IPS-20b (cell line): ENCODE measurements at regions not wholly inside any gene's neighbourhood (a gene's known extent, or its start where the extent isn't known, plus 50 kb on each side); places are given as distances from the start of the nearest gene placed in this dataset.
"Not testable (repeated sequence)": the region's sequence is repeated elsewhere in the genome, so short reads cannot be mapped to it uniquely, and the experiment has no call there.

Experiments used
- H3K27ac ChIP-seq: one replicate; pipeline ENCODE4 v1.5.1; 2013; ENCODE audit warnings: low read length
- H3K27me3 ChIP-seq: 2 replicates; pipeline ENCODE4 v1.6.1; 2013; ENCODE audit warnings: mild to moderate bottlenecking, low read length, inconsistent platforms; ENCODE audit not compliant: insufficient read depth
- H3K36me3 ChIP-seq: 2 replicates; pipeline ENCODE4 v1.6.1; 2013; ENCODE audit warnings: low read depth, mild to moderate bottlenecking, inconsistent platforms, low read length, moderate library complexity; ENCODE audit not compliant: insufficient read depth
- H3K4me1 ChIP-seq: 2 replicates; pipeline ENCODE4 v1.6.1; 2013; ENCODE audit warnings: mild to moderate bottlenecking, control low read depth, inconsistent platforms, low read length, moderate library complexity; ENCODE audit not compliant: insufficient read depth
- H3K4me3 ChIP-seq: 2 replicates; pipeline ENCODE4 v1.5.1; 2013; ENCODE audit warnings: mild to moderate bottlenecking, low read length, inconsistent platforms
- H3K9ac ChIP-seq: 2 replicates; pipeline ENCODE4 v1.6.1; 2013; ENCODE audit warnings: low read depth, mild to moderate bottlenecking, inconsistent platforms, low read length, moderate library complexity
- H3K9me3 ChIP-seq: 2 replicates; pipeline ENCODE4 v1.6.1; 2013; ENCODE audit warnings: mild to moderate bottlenecking, low read depth, low read length, inconsistent platforms; ENCODE audit not compliant: insufficient read depth

GRCh38 chr1:78250201-78250600 is 204.4 kb downstream of the GIPC2 start:
- Histone ChIP-seq H3K9ac (no peak overlapping the region), H3K4me3 (no peak overlapping the region), H3K9me3 (no peaks in the 10 kb centered on the region), H3K27me3 (peaks cover 89% of the 10 kb centered on the region), H3K36me3 (no peaks in the 10 kb centered on the region), H3K27ac (no peak overlapping the region), H3K4me1 (no peaks in the 10 kb centered on the region)

DNA sequence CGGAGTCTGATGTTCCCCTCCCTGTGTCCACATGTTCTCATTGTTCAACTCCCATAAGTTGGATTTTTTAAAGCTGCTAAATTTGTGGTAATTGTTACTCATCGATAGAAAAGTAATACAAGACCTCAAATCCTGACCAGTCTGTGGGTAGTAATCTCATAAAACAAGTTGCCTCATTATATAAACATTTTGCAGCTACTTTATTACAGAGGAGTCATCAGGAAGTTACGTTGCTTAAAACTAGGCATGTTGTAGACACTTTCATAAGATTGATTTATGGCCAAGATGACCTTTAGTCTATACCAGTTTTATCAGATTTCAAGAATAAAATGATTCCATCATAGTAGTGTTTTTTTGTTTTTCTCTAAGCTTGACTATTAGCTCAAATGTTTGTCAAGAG is 208.8 kb downstream of the GIPC2 start:
- Histone ChIP-seq H3K4me3 (no peak overlapping the region), H3K9me3 (no peaks in the 10 kb centered on the region), H3K27ac (no peak overlapping the region), H3K27me3 (peaks cover 88% of the 10 kb centered on the region), H3K4me1 (no peaks in the 10 kb centered on the region), H3K9ac (no peak overlapping the region), H3K36me3 (no peaks in the 10 kb centered on the region)

GRCh38 chr1:78255383-78255782 is 209.6 kb downstream of the GIPC2 start:
- H3K9ac ChIP-seq = no peak overlapping the region
- H3K36me3 ChIP-seq = no peaks in the 10 kb centered on the region
- no peak overlapping the region for H3K27ac ChIP-seq
- no peaks in the 10 kb centered on the region for H3K4me1 ChIP-seq
- no peaks in the 10 kb centered on the region for H3K9me3 ChIP-seq
- no peak overlapping the region for H3K4me3 ChIP-seq
- H3K27me3 ChIP-seq = peaks cover 85% of the 10 kb centered on the region

DNA sequence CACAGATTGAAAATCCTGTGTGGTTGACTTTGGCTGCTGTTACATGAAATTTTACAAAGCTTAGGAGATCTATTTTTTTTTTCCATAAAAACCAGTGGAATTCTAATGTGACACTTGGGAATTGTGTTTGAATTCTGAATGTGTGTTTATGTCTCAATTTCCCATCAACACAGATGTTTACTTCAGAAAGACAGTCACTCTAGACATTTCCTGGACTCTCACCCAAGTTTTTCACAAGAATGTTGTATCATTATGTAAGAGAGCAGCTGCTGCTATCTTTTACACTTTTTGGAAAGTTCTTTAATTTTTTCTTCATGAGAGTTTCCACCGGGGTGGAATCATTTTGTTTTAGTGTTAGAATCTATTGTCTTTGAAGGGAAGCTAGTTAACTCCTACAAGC is 210.1 kb downstream of the GIPC2 start:
- H3K9ac ChIP-seq = no peak overlapping the region
- H3K4me3 ChIP-seq = no peak overlapping the region
- H3K36me3 ChIP-seq = no peaks in the 10 kb centered on the region
- no peaks in the 10 kb centered on the region for H3K9me3 ChIP-seq
- H3K4me1 ChIP-seq = no peaks in the 10 kb centered on the region
- peaks cover 85% of the 10 kb centered on the region for H3K27me3 ChIP-seq
- no peak overlapping the region for H3K27ac ChIP-seq

- no peak overlapping the region for H3K27ac ChIP-seq
- no peak overlapping the region for H3K4me3 ChIP-seq
- peaks cover 28% of the 10 kb centered on the region; the same call in 1 of the 2 replicates for H3K27me3 ChIP-seq
- H3K9ac ChIP-seq = no peak overlapping the region
- H3K36me3 ChIP-seq = no peaks in the 10 kb centered on the region
- H3K4me1 ChIP-seq = peaks cover 9% of the 10 kb centered on the region; the same call in 1 of the 2 replicates
- no peaks in the 10 kb centered on the region for H3K9me3 ChIP-seq
These were observed 217.7 kb downstream of the GIPC2 start for GRCh38 chr1:78263459-78263858.

- no peak overlapping the region for H3K4me3 ChIP-seq
These were observed 218.2 kb downstream of the GIPC2 start for GRCh38 chr1:78263946-78264345.

DNA sequence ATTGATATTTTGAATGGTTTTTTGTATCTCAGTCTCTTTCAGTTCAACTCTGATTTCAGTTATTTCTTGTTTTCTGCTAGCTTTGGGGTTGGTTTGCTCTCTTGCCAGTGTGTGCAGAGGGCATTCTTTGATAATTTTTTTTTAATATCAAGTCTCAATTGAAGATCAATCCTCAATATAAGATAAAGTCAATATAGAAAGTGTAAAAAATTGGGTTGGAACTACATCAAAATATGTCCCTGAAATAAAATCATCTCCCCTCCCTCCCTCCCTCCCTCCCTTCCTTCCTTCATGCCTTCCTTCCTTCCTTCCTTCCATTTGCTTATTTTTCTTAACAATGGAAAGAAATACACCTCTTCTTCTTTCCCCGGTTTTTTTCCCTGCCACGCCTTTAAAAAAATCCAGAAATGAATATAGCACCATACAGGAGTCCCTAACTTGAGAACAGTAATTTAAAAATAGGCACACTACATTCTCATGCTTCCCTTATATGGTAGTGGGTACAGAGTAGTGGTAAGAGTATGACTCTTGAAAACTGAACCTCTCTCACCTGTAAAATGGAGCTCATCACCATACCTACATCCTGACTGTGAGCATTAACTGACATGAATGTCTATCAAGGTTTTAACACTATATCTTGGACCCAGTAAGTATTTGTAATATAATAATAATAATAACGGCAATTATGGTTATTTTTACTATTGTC is 221.9 kb downstream of the GIPC2 start:
- Histone ChIP-seq H3K9ac (no peak overlapping the region), H3K27ac (no peak overlapping the region), H3K9me3 (no peaks in the 10 kb centered on the region), H3K27me3 (peaks cover 23% of the 10 kb centered on the region; the same call in 1 of the 2 replicates), H3K36me3 (no peaks in the 10 kb centered on the region), H3K4me1 (peaks cover 9% of the 10 kb centered on the region; the same call in 1 of the 2 replicates), H3K4me3 (no peak overlapping the region)

More at GRCh38 chr1:78263946-78264345, 218.2 kb downstream of the GIPC2 start:
- H3K4me1 ChIP-seq = peaks cover 9% of the 10 kb centered on the region; the same call in 1 of the 2 replicates
- H3K27ac ChIP-seq = no peak overlapping the region
- H3K27me3 ChIP-seq = peaks cover 32% of the 10 kb centered on the region; the same call in 1 of the 2 replicates
- H3K9me3 ChIP-seq = no peaks in the 10 kb centered on the region
- no peak overlapping the region for H3K9ac ChIP-seq
- H3K36me3 ChIP-seq = no peaks in the 10 kb centered on the region

GRCh38 chr1:78269591-78269990 is 221.2 kb upstream of the PTGFR start:
- Histone ChIP-seq H3K9me3 (no peaks in the 10 kb centered on the region), H3K4me1 (no peaks in the 10 kb centered on the region), H3K27me3 (peaks cover 25% of the 10 kb centered on the region; the same call in 1 of the 2 replicates), H3K36me3 (no peaks in the 10 kb centered on the region), H3K27ac (no peak overlapping the region), H3K9ac (no peak overlapping the region), H3K4me3 (no peak overlapping the region)

DNA sequence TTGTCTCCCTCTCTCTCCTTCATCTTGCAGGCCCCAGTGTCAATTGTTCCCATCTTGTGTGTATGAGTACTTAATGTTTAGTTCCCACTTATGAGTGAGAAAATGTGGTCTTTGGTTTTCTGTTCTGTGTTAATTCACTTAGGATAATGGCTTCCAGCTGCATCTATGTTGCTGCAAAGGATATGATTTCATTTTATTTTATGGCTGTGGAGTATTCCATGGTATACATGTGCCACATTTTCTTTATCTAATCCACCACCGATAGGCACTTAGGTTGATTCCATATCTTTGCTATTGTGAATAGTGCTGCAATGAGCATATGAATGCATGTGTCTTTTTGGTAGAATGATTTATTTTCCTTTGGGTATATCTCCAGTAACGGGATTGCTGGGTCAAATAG is 219.4 kb upstream of the PTGFR start:
- not testable (repeated sequence) for H3K9me3 ChIP-seq, H3K27ac ChIP-seq, H3K36me3 ChIP-seq, H3K4me3 ChIP-seq, H3K9ac ChIP-seq, H3K4me1 ChIP-seq
- H3K27me3 ChIP-seq = peaks cover 27% of the 10 kb centered on the region; the same call in 1 of the 2 replicates

DNA sequence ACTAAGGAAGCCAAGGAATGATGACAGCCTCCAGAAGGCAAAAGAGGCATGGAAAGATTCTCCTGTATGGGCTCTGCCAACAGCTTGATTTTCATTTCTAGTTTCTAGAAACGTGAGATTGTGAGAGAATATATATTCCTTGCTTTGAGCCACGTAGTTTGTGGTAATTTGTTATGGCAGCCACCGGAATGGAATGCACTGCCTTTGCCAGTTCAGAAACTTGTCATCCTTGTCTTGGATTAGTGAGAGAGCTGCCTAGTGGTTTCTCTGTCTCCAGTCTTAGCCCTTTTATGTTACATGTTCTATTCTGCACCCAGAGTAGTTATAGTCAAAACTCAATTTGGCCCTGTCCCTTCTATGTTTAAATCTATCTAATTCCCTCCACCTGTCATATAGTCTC is 216.0 kb upstream of the PTGFR start:
- no peak overlapping the region for H3K27ac ChIP-seq
- H3K9ac ChIP-seq = no peak overlapping the region
- no peaks in the 10 kb centered on the region for H3K36me3 ChIP-seq
- peaks cover 15% of the 10 kb centered on the region; the same call in 1 of the 2 replicates for H3K27me3 ChIP-seq
- H3K4me3 ChIP-seq = no peak overlapping the region
- no peaks in the 10 kb centered on the region for H3K9me3 ChIP-seq
- H3K4me1 ChIP-seq = no peaks in the 10 kb centered on the region

GRCh38 chr1:78275456-78275855 is 215.3 kb upstream of the PTGFR start:
- Histone ChIP-seq H3K4me1 (no peaks in the 10 kb centered on the region), H3K27ac (no peak overlapping the region), H3K36me3 (no peaks in the 10 kb centered on the region), H3K9ac (no peak overlapping the region), H3K9me3 (no peaks in the 10 kb centered on the region), H3K4me3 (no peak overlapping the region), H3K27me3 (peaks cover 15% of the 10 kb centered on the region; the same call in 1 of the 2 replicates)

DNA sequence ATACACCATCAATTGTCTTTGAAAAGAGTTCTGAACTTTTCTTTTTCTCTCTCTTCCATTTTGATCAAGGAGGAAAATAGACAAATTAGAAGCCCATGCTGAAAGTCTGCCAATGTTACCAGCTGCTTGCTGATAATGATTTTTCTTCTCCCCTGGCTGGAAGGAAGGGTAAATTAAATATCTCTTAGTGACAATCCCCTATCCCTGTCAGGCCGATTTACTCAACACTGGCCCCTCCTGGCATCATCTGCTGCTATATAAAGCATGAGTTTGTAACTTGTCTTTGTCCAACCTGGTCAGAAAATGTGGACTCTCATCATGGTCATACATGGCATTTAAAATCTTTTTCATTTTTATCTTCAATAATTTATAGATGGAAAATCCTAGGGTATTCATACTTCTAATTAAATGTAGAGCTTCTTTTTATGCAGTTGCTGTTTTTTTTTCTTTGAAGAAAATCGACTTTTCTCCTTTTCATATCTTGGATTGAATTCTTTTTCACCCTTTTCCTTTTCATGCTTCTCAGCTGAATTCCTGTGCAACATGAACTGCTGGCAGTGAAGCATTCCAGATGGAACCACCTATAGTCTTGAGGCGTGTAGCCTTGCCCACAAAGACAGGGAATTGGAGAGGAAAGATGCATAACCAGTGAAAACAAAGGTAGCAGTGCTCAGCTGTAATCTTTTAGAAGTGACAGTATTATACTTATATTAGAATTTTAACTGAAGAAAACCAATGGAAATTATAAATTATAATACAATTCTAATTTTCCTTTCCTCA is 214.7 kb upstream of the PTGFR start:
- Histone ChIP-seq H3K4me3 (no peak overlapping the region), H3K27ac (no peak overlapping the region), H3K9me3 (no peaks in the 10 kb centered on the region), H3K9ac (no peak overlapping the region), H3K27me3 (peaks cover 15% of the 10 kb centered on the region; the same call in 1 of the 2 replicates), H3K4me1 (no peaks in the 10 kb centered on the region), H3K36me3 (no peaks in the 10 kb centered on the region)
